GM19372 (cell line): ENCODE measurements at regions not wholly inside any gene's neighbourhood (a gene's known extent, or its start where the extent isn't known, plus 50 kb on each side); places are given as distances from the start of the nearest gene placed in this dataset.
"Not testable (repeated sequence)": the region's sequence is repeated elsewhere in the genome, so short reads cannot be mapped to it uniquely, and the experiment has no call there.

ENCODE experiments used
- ATAC-seq: cut with Tn5 transposase; IDR thresholded peaks from one replicate; pipeline ENCODE4 v1.9.1; 2021; ENCODE audit warnings: mild to moderate bottlenecking, low read depth, moderate library complexity; ENCODE audit not compliant: unreplicated experiment

- ATAC-seq: no peak
Observed at GRCh38 chr1:87398641-87399040, 70.0 kb downstream of the LMO4 start.

GRCh38 chr1:87399264-87399663 is 70.6 kb downstream of the LMO4 start:
- no peak for ATAC-seq

DNA sequence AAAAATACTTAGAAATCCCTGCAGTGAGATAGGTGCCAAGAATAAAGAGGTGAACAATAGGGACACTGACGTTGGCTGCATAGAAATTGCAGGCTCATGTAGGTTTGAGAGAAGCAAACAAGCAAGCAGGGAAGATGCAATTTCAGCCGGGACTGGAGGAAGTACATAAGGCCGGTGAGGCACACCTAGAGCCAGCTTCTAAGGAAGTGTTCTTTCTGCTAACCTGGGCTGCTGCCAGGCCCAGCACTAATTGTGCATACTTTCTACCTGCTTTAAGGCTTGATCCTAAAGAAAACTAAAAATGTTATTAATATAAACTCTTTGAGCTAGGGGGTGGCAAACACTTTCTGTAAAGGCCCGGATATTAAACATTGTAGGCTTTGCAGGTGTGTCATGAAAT is 71.0 kb downstream of the LMO4 start:
- ATAC-seq: no peak

DNA sequence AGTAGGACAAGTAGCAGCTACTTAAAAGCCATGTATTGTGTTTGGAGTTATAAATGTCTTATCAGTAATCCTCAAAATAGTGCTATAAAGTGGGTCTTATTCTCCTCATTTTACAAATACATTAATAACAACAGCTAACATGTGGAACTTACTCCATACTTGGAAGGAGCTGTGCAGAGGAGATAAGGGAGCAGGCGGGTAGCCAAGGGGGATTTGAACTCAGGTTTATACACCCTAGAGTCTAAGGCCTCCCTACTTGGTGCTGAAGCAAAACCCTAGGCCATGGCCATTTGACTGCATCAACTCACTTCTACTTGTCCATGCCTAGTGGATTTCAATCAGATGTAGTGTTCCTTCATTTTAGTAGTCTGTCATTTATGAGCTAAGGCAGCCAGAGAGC is 72.1 kb downstream of the LMO4 start:
- no peak for ATAC-seq

GRCh38 chr1:87402241-87403002 is 73.7 kb downstream of the LMO4 start:
- no peak for ATAC-seq

GRCh38 chr1:87403061-87403820 is 74.6 kb downstream of the LMO4 start:
- ATAC-seq: no peak

GRCh38 chr1:87404296-87404695 is 75.6 kb downstream of the LMO4 start:
- no peak for ATAC-seq

- no peak for ATAC-seq
Observed at GRCh38 chr1:87408665-87409248, 80.1 kb downstream of the LMO4 start.

GRCh38 chr1:87410776-87411480 is 82.2 kb downstream of the LMO4 start:
- ATAC-seq: no peak

DNA sequence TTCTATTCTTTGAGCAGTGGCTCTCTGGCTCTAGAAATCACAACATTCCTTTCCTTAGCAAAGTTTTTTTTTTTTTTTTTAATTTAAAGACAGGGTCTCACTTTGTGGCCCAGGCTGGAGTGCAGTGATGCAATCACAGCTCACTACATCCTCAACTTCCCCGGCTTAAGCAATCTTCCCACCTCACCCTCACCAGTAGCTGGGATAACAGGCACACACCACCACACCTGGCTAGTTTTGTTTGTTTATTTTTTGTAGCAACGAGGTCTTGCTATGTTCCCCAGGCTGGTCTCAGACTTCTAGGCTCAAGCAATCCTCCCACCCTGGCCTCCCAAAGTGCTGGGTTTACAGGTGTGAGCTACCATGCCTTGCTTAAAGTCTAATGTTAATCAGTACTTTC is 85.2 kb downstream of the LMO4 start:
- not testable (repeated sequence) for ATAC-seq

DNA sequence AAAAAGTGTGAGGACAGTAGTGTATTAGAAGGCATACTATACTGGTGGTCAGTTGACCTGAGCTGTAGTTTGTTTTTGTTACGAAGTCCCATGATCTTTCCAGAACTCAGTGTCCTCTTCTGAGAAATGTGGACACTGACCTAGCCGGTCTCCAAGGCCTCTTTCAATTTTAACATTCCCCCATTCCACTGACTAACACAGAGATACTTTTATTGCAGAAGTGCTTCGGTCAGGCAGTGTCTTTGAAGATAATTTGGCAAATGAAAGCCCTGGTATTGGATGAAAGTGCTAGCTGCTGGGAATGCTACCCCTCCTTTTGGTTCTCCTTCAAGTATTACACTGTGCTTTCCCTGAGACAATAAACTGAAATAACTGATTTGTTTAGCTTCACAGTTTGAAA is 89.4 kb downstream of the LMO4 start:
- ATAC-seq: no peak

DNA sequence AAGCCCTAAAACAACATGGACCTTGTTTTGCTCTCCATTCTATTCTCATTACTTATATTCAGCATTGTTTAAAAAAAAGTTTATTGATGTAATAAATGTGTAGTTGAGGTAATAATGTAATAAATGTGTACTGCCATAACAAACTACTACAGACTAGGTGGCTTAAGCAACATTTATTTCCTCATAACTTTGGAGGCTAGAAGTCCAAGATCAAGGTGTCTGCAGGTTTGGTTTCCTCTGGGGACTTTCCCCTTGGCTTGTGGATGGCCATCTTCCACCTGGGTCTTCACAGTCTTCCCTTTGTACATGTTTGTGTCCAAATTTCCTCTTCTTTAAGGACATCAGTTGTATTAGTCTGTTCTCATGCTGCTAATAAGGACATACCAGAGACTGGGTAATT is 93.1 kb downstream of the LMO4 start:
- no peak for ATAC-seq

DNA sequence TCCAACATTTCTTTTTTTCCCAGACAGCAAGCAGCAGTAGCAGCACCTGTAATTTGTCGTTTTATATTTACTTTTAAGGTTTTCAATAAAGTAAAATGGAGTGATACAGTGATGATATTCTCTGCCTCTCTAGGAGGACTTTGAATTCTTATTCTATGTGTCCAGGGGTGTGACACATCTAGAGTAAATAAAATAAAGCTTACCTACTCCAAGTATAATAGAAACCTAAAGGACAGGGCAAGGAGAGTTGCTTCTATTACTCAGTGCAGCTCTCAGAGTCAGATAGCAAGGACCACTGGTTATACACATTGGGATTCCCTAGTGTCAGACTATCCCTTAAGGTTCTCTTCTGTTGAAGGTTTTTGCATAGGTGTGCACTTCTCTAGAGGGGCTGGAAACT is 95.9 kb downstream of the LMO4 start:
- ATAC-seq: no peak

- no peak for ATAC-seq
Observed at GRCh38 chr1:87426463-87427249, 98.0 kb downstream of the LMO4 start.

DNA sequence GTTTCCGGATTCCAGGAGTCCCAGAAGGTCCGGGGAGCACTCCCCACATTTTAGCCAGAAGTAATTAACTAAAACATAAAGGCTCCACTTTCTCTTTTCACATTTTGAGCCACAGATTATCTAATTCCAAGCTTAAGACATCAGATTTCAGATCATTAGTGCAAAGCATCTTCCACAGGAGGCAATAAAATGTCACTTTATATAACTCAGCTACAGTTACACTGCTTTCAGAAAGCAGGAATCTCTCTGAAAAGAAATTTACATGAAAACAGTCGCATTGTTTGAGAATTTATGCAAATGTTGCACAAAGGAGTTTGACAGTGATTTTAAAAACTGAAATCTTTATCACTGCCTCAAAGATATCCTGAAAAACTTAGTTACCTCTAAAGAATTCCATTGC is 99.7 kb downstream of the LMO4 start:
- ATAC-seq: no peak

DNA sequence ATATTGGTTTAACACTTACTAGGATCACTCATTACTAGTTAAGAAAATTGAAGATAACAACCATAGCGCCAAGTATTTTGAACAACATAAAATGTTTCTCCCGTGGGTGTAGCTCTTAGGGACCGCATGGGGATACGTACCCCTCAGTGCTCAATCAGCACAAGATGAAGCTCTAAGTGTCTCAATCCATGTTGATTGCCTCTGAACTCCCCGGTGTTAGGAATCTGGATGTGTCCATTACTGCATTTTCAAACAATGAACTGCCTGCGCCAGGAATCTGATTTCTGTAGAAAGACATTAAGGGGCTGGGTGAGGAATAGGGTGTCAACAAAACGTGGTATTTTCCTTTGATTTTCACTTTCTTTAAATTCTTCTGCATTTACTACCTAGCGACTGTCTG is 100.2 kb downstream of the LMO4 start:
- ATAC-seq: no peak

- no peak for ATAC-seq
Observed at GRCh38 chr1:87432685-87433084, 104.0 kb downstream of the LMO4 start.

DNA sequence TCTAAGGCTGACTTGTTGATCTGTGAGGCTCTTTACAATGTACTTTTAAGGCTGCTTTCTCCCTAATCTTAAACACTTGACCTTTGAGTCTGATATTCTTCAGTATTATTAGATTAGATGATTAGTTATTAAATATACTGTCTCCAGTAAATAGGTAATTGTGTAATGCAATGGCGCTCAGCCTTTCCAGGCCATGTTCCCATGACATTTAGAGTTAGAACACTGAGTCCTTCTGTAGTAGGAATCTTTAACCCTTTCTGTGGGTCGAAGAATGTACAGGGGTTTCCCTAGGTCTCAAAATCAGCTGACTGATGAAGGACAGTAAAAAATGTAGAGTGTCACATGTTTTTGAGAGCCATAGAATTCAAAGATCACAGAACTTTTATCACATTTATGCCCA is 104.4 kb downstream of the LMO4 start:
- ATAC-seq: not testable (repeated sequence)

DNA sequence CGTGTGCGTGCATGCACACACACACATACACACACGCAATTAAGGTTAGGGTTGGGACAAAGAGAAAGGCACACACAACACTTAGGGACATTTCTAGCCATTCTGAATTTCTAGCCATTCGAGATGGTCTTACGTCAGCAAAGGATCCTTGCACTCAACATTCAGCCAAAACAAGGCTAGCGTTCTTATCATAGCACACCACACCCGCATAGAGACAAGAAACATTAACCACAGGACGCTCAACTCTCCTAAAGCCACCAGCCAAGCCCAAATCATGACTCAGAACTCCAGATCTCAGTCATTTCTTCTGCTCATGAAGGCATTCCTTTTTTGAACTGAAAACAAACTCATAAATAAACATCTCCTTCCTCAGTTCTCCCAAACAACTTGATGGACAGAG is 106.8 kb downstream of the LMO4 start:
- ATAC-seq: no peak

DNA sequence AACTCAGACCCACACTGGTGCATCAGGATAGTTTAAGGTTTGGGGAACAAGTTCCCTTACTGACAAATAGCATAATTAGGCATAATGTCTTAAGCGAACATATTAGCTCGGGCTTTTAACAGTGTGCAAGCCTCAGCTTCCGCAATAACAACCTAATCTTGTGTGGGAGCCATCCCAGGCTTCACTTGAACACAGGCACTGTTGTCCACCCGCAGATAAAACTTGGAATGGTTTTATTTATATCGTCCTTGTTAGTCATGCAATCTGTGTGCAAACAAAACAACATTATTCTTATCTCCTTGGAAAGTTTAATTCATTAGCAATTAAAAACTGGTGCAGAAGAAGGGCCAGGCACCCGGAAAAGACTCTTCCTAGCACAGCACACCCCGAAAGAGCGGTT is 107.4 kb downstream of the LMO4 start:
- not testable (repeated sequence) for ATAC-seq
